HG03103 (cell line): ENCODE measurements at regions not wholly inside any gene's neighbourhood (a gene's known extent, or its start where the extent isn't known, plus 50 kb on each side); places are given as distances from the start of the nearest gene placed in this dataset.
"Not testable (repeated sequence)": the region's sequence is repeated elsewhere in the genome, so short reads cannot be mapped to it uniquely, and the experiment has no call there.

Source experiments
- ATAC-seq: cut with Tn5 transposase; IDR thresholded peaks from one replicate; pipeline ENCODE4 v1.9.1; 2021; ENCODE audit warnings: low read depth; ENCODE audit not compliant: unreplicated experiment

DNA sequence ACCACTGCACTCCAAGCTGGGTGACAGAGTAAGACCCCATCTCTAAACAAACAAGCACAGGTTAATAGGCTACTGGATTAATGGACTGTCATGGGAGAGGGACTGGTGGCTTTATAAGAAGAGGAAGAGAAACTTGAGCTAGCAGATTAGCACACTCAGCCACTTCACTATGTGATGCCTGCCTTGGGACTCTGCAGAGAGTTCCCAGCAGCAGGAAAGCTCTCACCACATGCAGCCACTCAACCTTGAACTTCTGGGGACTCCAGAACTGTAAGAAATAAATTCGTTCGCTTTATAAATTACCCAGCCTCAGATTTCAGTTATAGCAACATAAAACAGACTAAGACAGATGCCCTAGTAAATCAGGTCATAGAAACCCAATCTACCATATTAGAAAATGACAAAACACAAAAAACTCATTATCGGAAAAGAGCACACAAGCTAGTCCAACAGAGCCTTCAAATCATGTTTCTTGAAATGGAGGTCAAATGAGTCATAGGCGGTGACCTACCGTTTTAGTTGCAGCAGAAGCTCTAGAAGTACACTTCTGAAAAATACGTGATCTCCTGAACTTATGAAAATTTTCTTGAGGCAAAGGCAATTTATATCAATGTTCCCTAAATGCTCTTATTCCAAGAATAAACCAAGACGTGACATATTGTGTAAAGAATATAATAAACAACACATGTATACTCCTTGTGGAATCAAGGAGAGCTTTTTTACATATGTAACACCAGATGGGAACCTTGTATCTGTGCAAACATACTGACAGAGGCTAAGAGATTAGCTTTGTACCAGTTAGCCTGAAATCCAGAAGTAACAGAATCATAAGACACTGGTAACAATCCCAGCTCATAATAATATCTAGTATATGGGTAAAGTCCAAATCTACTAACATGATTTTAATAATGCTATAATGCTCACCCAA, 340.9 kb upstream of the SGCG start:
- ATAC-seq = no peak

DNA sequence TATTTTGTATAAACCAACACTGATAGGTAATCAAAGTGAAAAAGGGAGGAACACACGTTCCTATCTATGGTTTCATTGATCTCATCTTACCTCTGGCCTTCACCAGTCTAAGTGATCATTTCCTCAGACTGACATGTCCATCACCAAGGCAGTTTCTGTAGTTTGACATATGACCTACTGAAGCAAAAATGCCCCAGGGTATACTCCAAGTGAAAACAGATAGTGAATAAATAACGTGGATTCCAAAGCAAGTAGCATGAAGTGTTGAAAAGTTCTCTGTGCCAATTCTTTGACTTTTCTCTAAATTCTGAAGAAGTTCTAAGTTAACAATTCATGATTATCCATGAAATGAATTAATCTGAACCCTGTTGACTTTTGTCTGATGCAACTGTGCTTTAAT, 334.2 kb upstream of the SGCG start:
- ATAC-seq = no peak

DNA sequence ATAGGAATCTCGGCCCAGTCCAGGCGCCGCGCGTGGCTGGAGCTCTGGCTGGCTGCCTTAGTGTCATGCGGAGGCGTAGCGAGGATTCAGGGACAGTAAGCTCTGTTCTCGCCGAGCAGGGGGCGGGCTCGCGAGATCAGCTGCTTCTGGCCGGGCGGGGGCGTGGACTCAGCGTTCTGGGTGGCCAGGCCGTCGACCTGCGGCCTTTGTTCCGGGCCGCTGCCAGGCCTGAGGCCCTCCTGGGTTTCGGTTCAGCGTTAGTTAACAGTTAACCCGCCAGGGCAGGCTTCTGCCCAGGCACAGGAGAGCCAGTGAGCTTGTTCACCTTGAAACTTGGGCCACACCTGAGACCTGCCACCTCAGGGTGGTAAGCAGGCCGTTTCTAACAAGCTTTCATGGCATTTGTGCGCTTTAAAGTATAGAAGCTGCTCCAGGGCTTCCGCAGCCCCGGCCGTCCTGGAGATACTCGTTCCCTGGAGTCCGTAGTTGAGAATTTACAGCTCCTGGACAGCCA, 332.2 kb upstream of the SGCG start:
- no peak for ATAC-seq

DNA sequence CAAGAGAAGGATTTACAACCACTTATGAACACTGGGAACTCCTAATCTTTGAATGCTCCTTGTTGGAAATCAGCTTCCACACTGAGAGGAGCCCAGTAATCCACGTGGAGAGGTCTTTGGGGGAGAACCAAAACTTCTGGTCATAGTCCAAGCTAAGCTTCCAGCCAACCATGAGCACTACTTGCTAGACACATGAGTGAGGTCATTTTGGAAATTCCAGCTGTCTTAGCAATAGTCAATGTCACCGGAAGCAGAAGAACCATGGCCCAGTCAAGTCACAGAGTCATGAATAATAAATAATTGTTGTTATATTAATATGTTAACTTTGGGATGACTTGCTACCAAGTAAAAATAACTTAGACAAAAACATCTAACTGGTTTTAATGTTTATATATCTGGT, 324.9 kb upstream of the SGCG start:
- ATAC-seq = no peak

DNA sequence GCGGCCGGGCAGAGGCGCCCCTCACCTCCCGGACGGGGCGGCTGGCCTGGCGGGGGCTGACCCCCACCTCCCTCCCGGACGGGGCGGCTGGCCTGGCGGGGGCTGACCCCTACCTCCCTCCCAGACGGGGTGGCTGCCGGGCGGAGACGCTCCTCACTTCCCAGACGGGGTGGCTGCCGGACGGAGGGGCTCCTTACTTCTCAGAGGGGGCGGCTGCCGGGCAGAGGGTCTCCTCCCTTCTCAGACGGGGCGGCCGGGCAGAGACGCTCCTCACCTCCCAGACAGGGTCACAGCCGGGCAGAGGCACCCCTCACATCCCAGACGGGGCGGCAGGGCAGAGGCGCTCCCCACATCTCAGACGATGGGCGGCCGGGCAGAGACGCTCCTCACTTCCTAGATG, 321.8 kb upstream of the SGCG start:
- not testable (repeated sequence) for ATAC-seq

GRCh38 chr13:22859411-22859810, 321.4 kb upstream of the SGCG start:
- ATAC-seq = not testable (repeated sequence)

- ATAC-seq = no peak
These were observed 318.8 kb upstream of the SGCG start for GRCh38 chr13:22861958-22862466.

DNA sequence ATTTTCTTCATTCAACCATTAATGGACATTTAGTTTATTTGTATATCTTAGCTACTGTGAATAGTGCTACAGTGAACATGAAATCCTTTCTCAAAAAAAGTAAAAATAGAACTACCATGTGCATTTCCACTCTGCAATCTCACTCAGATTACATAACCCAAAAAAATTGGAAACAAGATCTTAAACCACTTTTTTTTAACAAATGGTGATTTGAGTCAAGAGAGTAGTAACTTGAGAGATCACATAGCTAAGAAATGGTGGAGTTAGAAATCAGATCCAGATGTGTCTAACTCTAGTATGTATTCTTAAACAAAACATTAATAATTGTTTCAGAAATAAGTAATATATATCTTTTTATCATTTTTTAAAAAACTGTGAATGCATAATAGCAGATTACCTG, 318.3 kb upstream of the SGCG start:
- no peak for ATAC-seq

GRCh38 chr13:22866221-22866620, 314.6 kb upstream of the SGCG start:
- no peak for ATAC-seq

- ATAC-seq = no peak
These were observed 309.5 kb upstream of the SGCG start for GRCh38 chr13:22871231-22871630.

GRCh38 chr13:22874839-22875238, 305.9 kb upstream of the SGCG start:
- no peak for ATAC-seq

DNA sequence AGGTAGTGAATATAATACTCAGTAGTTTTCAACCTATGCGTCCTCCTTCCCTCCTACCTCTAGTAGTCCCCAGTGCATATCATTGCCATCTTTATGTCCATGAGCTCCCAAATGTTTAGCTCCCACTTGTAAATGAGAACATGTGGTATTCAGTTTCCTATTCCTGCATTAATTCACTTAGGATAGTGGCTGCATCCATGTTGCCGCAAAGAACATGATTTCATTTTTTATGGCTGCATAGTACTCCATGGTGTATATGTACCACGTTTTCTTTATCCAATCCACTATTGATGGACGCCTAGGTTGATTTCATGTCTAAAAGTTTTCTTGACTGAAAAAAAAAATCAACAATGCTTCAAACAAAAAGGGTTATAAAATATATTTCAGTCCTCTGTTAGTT, 303.4 kb upstream of the SGCG start:
- no peak for ATAC-seq

- no peak for ATAC-seq
These were observed 299.7 kb upstream of the SGCG start for GRCh38 chr13:22880741-22881720.

DNA sequence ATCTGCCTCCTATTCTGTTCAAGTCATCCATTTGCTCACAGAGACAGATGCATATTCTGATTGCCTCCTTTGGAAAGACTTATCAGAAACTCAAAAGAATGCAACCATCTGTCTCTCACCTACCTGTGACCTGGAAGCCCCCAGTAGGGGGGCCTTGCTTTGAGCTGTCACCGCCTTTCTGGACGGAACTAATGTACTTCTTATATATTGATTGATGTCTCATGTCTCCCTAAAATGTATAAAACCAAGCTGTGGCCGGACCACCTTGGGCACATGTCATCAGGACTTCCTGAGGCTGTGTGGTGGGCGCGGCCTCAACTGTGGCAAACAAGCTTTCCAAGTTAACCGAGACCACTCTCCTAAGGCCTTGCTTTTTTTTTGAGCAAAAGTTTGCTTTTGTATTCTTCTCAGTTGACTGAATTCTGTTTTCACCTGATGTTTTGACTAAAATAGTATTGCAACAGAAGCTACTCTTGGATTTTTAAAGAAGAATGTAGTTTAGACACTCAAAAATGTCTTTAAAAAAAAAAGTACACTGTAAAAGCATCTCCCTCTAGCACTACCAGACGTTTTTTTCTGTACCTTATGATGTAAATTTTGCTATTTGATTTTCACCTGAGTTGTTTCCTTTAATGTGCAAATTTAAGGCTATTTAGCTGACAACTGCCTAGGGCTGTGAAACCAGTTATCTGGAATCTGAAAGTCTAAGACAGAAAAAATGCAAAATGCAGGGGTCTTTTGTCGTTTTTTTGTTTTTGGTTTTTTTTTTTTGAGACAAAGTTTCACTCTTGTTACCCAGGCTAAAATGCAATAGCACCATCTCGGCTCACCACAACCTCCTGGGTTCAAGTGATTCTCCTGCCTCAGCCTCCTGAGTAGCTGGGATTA, 298.8 kb upstream of the SGCG start:
- not testable (repeated sequence) for ATAC-seq

DNA sequence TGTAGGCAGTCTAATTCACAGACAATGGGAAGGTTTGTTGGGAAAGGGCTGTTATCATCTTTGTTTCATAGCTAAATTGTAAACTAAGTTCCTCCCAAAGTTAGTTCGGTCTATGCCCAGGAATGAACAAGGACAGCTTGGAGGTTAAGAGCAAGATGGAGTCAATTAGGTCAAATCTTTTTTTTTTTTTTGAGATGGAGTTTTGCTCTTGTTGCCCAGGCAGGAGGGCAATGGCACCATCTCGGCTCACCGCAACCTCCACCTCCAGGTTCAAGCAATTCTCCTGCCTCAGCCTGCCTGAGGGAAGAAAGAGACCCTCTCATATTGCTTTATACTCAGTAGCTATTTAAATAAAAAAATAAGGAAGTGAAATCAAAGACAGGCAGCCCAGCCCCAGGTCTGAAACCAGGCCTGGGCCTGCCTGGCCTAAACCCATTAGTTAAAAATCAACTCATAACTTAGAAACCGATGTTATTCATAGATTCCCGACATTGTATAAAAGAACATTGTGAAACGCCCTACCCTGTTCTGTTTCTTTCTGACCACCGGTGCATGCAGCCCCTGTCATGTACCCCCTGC, 297.4 kb upstream of the SGCG start:
- ATAC-seq = no peak

- no peak for ATAC-seq
These were observed 296.8 kb upstream of the SGCG start for GRCh38 chr13:22883956-22884355.

DNA sequence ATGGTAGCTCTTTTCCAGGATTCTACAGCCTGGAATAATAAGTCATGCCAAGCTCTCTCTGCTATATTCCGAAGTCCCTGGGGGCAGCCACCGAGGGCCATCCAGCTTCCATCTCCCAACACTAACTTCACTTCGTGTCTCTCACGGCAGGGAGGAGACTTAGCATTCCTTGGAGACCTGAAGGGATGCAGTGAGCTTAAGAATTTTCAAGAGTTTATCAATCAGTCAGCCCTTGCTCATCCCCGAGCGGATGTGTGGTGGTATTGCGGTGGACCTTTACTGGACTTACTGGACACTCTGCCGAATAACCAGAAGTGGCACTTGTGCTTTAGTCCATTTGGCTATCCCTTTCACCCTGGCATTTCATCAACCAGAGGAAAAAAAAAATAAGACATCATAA, 294.7 kb upstream of the SGCG start:
- not testable (repeated sequence) for ATAC-seq

DNA sequence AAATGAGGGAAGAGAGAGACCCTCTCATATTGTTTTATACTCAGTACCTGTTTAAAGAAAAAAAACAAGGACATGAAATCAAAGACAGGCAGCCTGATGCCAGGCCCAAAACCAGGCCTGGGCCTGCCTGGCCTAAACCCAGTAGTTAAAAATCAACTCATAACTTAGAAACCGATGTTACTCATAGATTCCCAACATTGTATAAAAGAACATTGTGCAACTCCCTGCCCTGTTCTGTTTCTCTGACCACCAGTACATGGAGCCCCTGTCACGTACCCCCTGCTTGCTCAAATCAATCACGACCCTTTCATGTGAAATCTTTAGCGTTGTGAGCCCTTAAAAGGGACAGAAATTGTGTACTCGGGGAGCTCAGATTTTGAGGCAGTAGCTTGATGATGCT, 291.4 kb upstream of the SGCG start:
- not testable (repeated sequence) for ATAC-seq

DNA sequence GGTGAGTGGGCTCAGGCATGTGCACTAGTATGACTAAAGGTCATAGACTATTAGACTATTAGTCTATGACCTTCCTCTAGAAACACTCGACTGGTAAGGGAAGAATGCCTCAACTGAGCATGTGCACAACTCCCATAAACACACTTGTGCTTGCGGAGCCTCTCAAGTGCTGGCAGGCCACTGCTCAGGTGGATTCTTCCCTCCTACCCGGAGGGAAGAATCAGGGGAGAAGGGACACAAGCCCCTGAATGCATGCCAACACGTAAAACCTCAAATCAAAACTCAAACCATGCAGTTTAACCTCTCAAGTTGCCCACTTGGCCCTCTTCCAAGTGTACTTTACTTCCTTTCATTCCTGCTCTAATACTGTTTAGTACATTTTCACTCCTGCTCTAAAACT, 287.6 kb upstream of the SGCG start:
- no peak for ATAC-seq

- ATAC-seq = no peak
These were observed 287.0 kb upstream of the SGCG start for GRCh38 chr13:22893777-22894176.
